Mononuclear cell (primary cell): ENCODE measurements at regions not wholly inside any gene's neighbourhood (a gene's known extent, or its start where the extent isn't known, plus 50 kb on each side); places are given as distances from the start of the nearest gene placed in this dataset.
"Not testable (repeated sequence)": the region's sequence is repeated elsewhere in the genome, so short reads cannot be mapped to it uniquely, and the experiment has no call there.

Experiments
- H3K27me3 ChIP-seq: 2 replicates; pipeline ENCODE4 v1.6.0; 2011; ENCODE audit warnings: low read length, control low read depth; ENCODE audit not compliant: insufficient read depth
- H3K4me1 ChIP-seq: 2 replicates; pipeline ENCODE4 v1.5.1; 2011; ENCODE audit warnings: mild to moderate bottlenecking, low read length, control low read depth; ENCODE audit not compliant: insufficient read depth
- H3K4me3 ChIP-seq: 2 replicates; pipeline ENCODE4 v1.5.1; 2011; ENCODE audit warnings: mild to moderate bottlenecking, low read length, moderate library complexity
- H3K9me3 ChIP-seq: 2 replicates; pipeline ENCODE4 v1.5.1; 2011; ENCODE audit warnings: low read depth, mild to moderate bottlenecking, control low read depth, low read length

GRCh38 chr19:30066781-30067759, 125.0 kb downstream of the URI1 start:
- Histone ChIP-seq H3K9me3 (no peaks in the 10 kb centered on the region), H3K4me1 (no peaks in the 10 kb centered on the region), H3K27me3 (no peaks in the 10 kb centered on the region), H3K4me3 (no peak overlapping the region)

GRCh38 chr19:30067956-30068506, 126.0 kb downstream of the URI1 start:
- not testable (repeated sequence) for H3K27me3 ChIP-seq, H3K4me1 ChIP-seq, H3K9me3 ChIP-seq, H3K4me3 ChIP-seq

DNA sequence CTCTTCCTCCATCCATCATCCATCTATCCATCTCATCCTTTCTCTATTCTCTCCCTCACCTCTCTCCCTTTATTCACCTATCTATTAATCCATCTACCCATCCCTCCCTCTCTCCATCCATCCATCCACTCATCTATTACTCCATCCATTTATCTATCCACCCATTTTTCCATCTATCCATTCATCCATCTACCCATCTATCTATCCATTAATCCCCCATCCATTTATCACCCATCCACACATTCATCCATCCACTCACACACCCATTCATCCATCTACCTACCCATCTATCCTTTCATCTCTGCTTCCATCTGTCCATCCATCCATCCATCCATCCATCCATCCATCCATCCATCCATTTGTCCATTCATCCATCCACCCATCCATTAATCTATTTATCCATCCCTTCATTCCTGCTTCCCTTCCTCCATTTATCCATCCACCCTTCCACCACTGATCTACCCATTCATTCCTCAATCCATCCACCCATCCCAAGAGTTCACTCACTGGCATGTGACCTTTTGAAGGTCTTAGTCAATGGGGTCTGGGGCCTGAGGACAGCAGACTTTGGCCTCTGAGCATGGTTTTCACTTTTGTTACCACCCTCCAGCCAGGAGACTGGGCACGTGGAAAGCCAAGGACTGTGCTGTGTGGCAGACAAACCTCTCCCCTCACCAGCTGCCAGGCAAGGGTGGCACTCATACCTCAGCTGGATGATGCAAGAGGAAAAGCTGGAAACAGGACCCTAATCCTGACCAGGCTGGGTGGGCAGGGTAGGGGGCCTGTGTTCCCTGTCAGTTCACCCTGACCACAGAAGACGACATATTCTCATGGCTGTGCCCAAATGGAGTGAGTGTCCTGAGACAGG, 126.7 kb downstream of the URI1 start:
- Histone ChIP-seq H3K4me1 (no peaks in the 10 kb centered on the region), H3K4me3 (no peak overlapping the region)

GRCh38 chr19:30069535-30070197, 127.6 kb downstream of the URI1 start:
- H3K4me1 ChIP-seq, result no peaks in the 10 kb centered on the region

More for the DNA sequence above, 126.7 kb downstream of the URI1 start:
- Histone ChIP-seq H3K9me3 (no peaks in the 10 kb centered on the region), H3K27me3 (no peaks in the 10 kb centered on the region)

DNA sequence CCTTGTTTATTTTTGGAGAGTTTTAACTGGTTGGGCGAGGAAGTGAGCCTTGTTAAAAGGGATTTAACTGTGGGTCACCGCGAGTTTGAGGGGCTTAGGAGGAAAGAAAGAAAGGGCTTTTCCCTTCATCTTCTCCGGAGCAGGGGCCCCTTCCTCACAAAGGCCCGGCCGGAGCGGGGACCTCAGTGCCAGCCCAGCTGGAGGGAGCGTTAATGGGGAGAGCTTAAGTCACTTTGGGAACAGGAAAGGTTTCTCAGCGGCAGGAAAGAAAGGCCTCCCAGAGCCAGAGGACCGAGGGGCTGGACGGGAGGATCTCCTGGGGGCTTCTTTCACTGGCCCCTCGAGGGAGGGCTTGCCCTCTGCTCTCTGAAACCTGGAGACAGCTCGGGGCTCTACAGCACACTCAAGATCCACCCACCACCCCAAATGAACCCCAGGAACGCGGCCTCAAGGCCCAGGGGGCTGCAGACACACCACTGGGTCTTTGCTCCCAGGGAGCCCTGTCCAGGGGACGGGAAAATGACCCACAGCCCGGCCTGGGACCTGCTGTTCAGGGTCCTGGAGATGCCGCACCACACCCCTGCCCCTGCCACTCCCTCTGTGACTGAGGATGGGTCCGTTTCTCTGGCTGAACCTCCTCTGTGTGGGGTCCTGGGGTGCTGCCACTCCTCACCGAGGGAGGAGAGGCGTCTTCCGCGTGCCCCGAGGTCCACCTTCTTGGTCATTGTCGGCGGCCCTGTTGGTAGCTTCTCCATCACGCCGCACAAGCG, 128.3 kb downstream of the URI1 start:
- Histone ChIP-seq H3K27me3 (no peaks in the 10 kb centered on the region), H3K4me3 (no peak overlapping the region), H3K4me1 (no peaks in the 10 kb centered on the region), H3K9me3 (no peaks in the 10 kb centered on the region)

More at GRCh38 chr19:30069535-30070197, 127.6 kb downstream of the URI1 start:
- Histone ChIP-seq H3K9me3 (no peaks in the 10 kb centered on the region), H3K27me3 (no peaks in the 10 kb centered on the region), H3K4me3 (no peak overlapping the region)

DNA sequence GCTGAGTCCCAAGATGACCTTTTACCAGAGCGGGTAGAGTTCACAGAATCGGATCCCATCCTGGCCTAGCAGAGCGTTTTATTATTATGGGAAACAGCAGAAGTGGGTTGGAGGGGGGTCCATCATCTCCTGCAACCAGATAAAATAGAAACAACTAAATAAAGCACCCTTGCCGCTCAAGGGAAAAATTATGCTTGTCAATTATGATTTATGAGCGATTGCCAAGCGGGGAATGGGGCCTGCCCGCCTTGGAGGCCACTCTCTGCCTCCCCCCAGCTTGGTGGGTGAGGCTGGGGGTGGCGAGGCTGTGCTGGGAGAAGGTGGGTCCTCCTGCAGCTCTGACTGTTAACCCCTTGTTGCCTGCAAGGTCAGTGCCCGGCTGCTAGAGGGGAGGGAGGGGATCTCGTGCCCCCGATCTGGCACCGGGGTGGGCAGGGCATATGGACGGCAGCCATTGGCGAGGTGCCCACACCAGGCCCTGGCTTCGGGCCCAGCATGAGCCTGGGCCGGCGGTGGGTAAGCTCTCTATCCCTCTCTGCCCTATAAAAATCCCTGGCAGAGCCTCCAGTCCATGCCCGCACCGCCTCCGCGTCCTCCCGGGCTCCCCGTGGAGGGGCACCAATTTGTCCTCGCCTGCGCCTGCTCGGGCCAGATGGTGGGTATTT, 129.1 kb downstream of the URI1 start:
- Histone ChIP-seq H3K4me3 (no peak overlapping the region), H3K4me1 (no peaks in the 10 kb centered on the region), H3K27me3 (no peaks in the 10 kb centered on the region), H3K9me3 (no peaks in the 10 kb centered on the region)

- Histone ChIP-seq H3K27me3 (no peaks in the 10 kb centered on the region), H3K9me3 (no peaks in the 10 kb centered on the region), H3K4me3 (no peak overlapping the region), H3K4me1 (no peaks in the 10 kb centered on the region)
Observed at GRCh38 chr19:30071871-30072270, 129.8 kb downstream of the URI1 start.

GRCh38 chr19:30073152-30074000, 131.3 kb downstream of the URI1 start:
- Histone ChIP-seq H3K4me3 (no peak overlapping the region), H3K4me1 (no peaks in the 10 kb centered on the region), H3K9me3 (no peaks in the 10 kb centered on the region), H3K27me3 (no peaks in the 10 kb centered on the region)

DNA sequence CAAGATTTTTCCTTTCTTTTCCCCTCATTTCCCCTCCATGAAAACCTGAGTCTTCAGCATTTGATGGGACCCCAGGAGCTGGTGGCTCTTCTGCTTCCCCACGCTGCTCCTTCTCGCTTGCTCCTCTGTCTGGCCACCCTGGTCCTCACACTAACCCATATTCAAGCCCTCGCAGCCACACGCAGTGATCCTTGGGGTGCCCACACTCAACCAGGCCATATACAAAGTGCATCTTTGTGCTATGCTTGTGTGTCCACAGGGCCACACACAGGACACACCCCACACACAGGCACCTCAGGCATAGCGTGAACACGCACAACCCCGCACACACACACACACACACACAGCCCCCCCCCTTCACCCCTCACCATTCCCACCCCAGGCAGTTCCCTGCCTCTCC, 132.1 kb downstream of the URI1 start:
- no peaks in the 10 kb centered on the region for H3K4me1 ChIP-seq
- H3K27me3 ChIP-seq, result no peaks in the 10 kb centered on the region
- no peaks in the 10 kb centered on the region for H3K9me3 ChIP-seq
- no peak overlapping the region for H3K4me3 ChIP-seq

DNA sequence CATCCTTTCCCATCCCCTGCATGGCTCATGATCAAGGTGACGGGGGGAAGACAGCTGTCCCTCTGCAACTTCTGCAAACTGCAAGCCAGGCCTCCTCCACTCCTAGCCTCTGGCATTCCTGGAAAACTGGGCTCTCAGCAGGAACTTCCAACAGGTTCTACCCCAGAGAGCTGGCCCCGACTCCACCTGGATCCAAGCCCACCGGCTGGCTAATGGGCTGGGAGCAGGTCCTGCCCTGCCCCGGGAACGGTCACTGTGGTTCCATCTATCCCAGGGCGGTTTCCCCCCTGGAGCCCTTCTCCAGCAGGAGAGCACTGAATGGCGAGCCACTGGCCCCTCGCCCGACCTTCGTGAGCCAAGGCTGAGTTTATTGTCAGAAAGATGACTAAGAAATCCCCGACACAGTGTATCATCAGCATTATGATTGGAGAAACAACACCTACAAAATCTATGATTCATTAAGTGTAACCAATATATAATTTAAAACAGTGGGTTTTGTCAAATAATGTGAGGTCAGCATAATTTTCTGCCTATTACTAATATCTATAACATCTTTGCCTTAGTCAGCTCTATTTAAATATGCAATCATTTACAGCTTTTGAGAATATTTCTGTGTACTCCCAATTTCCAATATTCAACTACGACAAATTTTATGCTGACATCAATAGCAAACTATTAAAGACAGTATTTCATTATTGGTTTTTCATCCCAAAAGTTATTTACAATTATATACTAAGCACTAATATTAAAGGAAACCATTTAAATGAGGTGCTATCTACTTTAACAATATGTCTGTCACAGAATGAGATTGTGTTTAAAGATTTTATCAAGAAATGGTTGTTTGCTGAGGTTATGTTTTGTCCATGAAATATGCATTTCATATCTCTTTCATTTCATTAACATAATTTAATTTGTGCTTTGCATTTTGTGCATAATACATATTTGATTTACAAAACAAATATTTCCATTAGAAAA, 133.0 kb downstream of the URI1 start:
- Histone ChIP-seq H3K4me3 (no peak overlapping the region), H3K27me3 (no peaks in the 10 kb centered on the region), H3K9me3 (no peaks in the 10 kb centered on the region), H3K4me1 (no peaks in the 10 kb centered on the region)

GRCh38 chr19:30076101-30076551, 134.1 kb downstream of the URI1 start:
- H3K27me3 ChIP-seq, result no peaks in the 10 kb centered on the region
- H3K4me1 ChIP-seq, result no peaks in the 10 kb centered on the region
- H3K9me3 ChIP-seq, result no peaks in the 10 kb centered on the region
- H3K4me3 ChIP-seq, result no peak overlapping the region
